HepG2 (cell line): ENCODE measurements at regions not wholly inside any gene's neighbourhood (a gene's known extent, or its start where the extent isn't known, plus 50 kb on each side); places are given as distances from the start of the nearest gene placed in this dataset.

Source experiments
- ATAC-seq: fragments of 200-7000 bp; cut with Tn5 transposase; 3 replicates; pipeline ENCODE4 v1.9.1; 2020; ENCODE audit warnings: mild to moderate bottlenecking, moderate library complexity
- BruUV-seq: library from RNA; stranded (reverse); fragments of 400-500 nt; replicated peaks from 2 replicates; lab custom pipeline; 2021; lab: Mats Ljungman, UMichigan
- CTCF ChIA-PET: fragments of 300-600 bp; formaldehyde crosslinking; extraction: SDS; loops from one replicate; lab custom pipeline; 2021; ENCODE audit warnings: low total read pairs, inconsistent platforms, low intra/inter-chr PET ratio; lab: Yijun Ruan, JAX
- POLR2A ChIA-PET: fragments of 350-600 bp; sonication (Branson Sonifier 250); formaldehyde crosslinking; loops from one replicate; lab custom pipeline; 2020; ENCODE audit warnings: antibody characterized with exemption, inconsistent platforms; lab: Yijun Ruan, JAX
- DNase-seq: peaks from one replicate; pipeline ENCODE4 v3.0.0-alpha.2; 2015; ENCODE audit warnings: low spot score
- FAIRE-seq: peaks from 3 replicates; lab custom pipeline; 2011; peaks lifted over from hg19 to GRCh38; lab: Jason Lieb, UNC
- H2AFZ ChIP-seq: one replicate; pipeline ENCODE4 v1.6.1; 2011; ENCODE audit warnings: low read length, inconsistent platforms
- H3K27ac ChIP-seq: fragments of 300-600 bp; 3 replicates; pipeline ENCODE4 v1.8.0; 2011; ENCODE audit warnings: mixed run types, mild to moderate bottlenecking, mixed read lengths, low read length, inconsistent platforms; ENCODE audit not compliant: insufficient read depth; ENCODE audit errors: extremely low read length
- H3K27me3 ChIP-seq, 2 experiments: fragments of 200-600 bp in 1 of 2; 2 replicates in 1 of 2; 3 replicates in 1 of 2; pipeline versions ENCODE4 v1.6.0 to v1.8.0; 2011; ENCODE audit warnings: low read length in 2 of 2, mild to moderate bottlenecking in 2 of 2, moderate library complexity in 2 of 2, inconsistent platforms in 1 of 2; ENCODE audit not compliant: insufficient read depth in 2 of 2, control insufficient read depth in 1 of 2
- H3K36me3 ChIP-seq, 2 experiments: fragments of 200-600 bp in 1 of 2; replicated peaks in 1 of 2; 2 replicates in 1 of 2; 3 replicates in 1 of 2; pipeline versions ENCODE4 v1.5.1 to v1.8.0; 2011; ENCODE audit warnings: low read length in 2 of 2, inconsistent platforms in 1 of 2; ENCODE audit not compliant: insufficient read depth in 2 of 2, control insufficient read depth in 1 of 2
- H3K4me1 ChIP-seq: 2 replicates; pipeline ENCODE4 v1.5.1; 2012; ENCODE audit warnings: low read length, inconsistent platforms; ENCODE audit not compliant: insufficient read depth
- H3K4me2 ChIP-seq: 2 replicates; pipeline ENCODE4 v1.6.0; 2011; ENCODE audit warnings: low read depth, low read length, inconsistent platforms
- H3K4me3 ChIP-seq, 3 experiments: fragments of 200-600 bp in 1 of 3; sonication (generic), shearing (Covaris generic) in 1 of 3; replicated peaks in 1 of 3; 2 replicates each; pipeline ENCODE4 v1.5.1; 2011 to 2016; ENCODE audit warnings: low read length in 3 of 3, inconsistent platforms in 2 of 3, low read depth in 2 of 3, mild to moderate bottlenecking in 2 of 3, control low read depth in 1 of 3, mixed read lengths in 1 of 3; ENCODE audit not compliant: insufficient read depth in 1 of 3
- H3K79me2 ChIP-seq: one replicate; pipeline ENCODE4 v1.6.1; 2011; ENCODE audit warnings: low read length, inconsistent platforms; ENCODE audit not compliant: insufficient read depth
- H3K9ac ChIP-seq: 2 replicates; pipeline ENCODE4 v1.6.0; 2011; ENCODE audit warnings: mild to moderate bottlenecking, low read depth, low read length, inconsistent platforms; ENCODE audit not compliant: insufficient read depth
- H3K9me3 ChIP-seq: 2 replicates; pipeline ENCODE4 v1.5.1; 2012; ENCODE audit warnings: mild to moderate bottlenecking, low read length
- H4K20me1 ChIP-seq: 2 replicates; pipeline ENCODE4 v1.6.0; 2011; ENCODE audit warnings: inconsistent platforms, mild to moderate bottlenecking, low read length, moderate library complexity; ENCODE audit not compliant: insufficient read depth
- ARID3A ChIP-seq: IDR thresholded peaks from 2 replicates; pipeline ENCODE4 v1.6.1; 2012; ENCODE audit warnings: low read depth, low read length, improper control_type of control experiment
- ARNT2 ChIP-seq: sonication (generic); formaldehyde crosslinking; IDR thresholded peaks from 2 replicates; pipeline ENCODE4 v1.8.0; 2022; ENCODE audit warnings: mild to moderate bottlenecking, low read depth, missing genetic modification reagents, moderate library complexity
- FOXO1 ChIP-seq: sonication (generic); formaldehyde crosslinking; IDR thresholded peaks from 2 replicates; pipeline ENCODE4 v1.4.0; 2020; ENCODE audit warnings: missing genetic modification reagents
- NCOR1 ChIP-seq: fragments of 200-600 bp; sonication (generic); IDR thresholded peaks from 2 replicates; pipeline ENCODE4 v1.7.0; 2017; ENCODE audit warnings: antibody characterized with exemption, low read length, borderline replicate concordance
- NFKB2 ChIP-seq: sonication (generic); formaldehyde crosslinking; IDR thresholded peaks from 2 replicates; pipeline ENCODE4 v1.4.0; 2020; ENCODE audit warnings: missing genetic modification reagents, borderline replicate concordance
- SKI ChIP-seq: fragments of 450-650 bp; IDR thresholded peaks from one replicate; pipeline ENCODE4 v1.6.1; 2018; ENCODE audit warnings: mild to moderate bottlenecking; ENCODE audit not compliant: partially characterized antibody
- ZEB1 ChIP-seq: IDR thresholded peaks from 2 replicates; pipeline ENCODE4 v1.6.1; 2012; ENCODE audit warnings: mild to moderate bottlenecking, low read depth, inconsistent platforms; ENCODE audit not compliant: insufficient replicate concordance
- ZFP36L2 ChIP-seq: sonication (generic); formaldehyde crosslinking; IDR thresholded peaks from 2 replicates; pipeline ENCODE4 v1.4.0; 2020; ENCODE audit warnings: missing genetic modification reagents
- ZKSCAN8 ChIP-seq: IDR thresholded peaks from 2 replicates; pipeline ENCODE4 v1.6.1; 2016; ENCODE audit warnings: borderline replicate concordance, missing genetic modification reagents, missing compliant biosample characterization
- ZNF24 ChIP-seq: fragments of 450-650 bp; IDR thresholded peaks from 2 replicates; pipeline ENCODE4 v1.6.1; 2017; ENCODE audit warnings: antibody characterized with exemption, mild to moderate bottlenecking
- ZNF350 ChIP-seq: sonication (generic); formaldehyde crosslinking; IDR thresholded peaks from 2 replicates; pipeline ENCODE4 v1.4.0; 2020; ENCODE audit warnings: mild to moderate bottlenecking, low read depth, missing genetic modification reagents, borderline replicate concordance
- ZNF367 ChIP-seq: sonication (generic); formaldehyde crosslinking; IDR thresholded peaks from 2 replicates; pipeline ENCODE4 v1.4.0; 2020; ENCODE audit warnings: missing genetic modification reagents, borderline replicate concordance
- ZNF563 ChIP-seq: sonication (generic); formaldehyde crosslinking; IDR thresholded peaks from 2 replicates; pipeline ENCODE4 v1.8.0; 2022; ENCODE audit warnings: mild to moderate bottlenecking, moderate library complexity, missing genetic modification reagents
- ZNF609 ChIP-seq: sonication (generic); formaldehyde crosslinking; IDR thresholded peaks from 2 replicates; pipeline ENCODE4 v1.4.0; 2020; ENCODE audit warnings: mild to moderate bottlenecking, missing genetic modification reagents, borderline replicate concordance
- ZSCAN21 ChIP-seq: sonication (generic); formaldehyde crosslinking; IDR thresholded peaks from 2 replicates; pipeline ENCODE4 v1.8.0; 2022; ENCODE audit warnings: mild to moderate bottlenecking, missing genetic modification reagents, moderate library complexity, borderline replicate concordance
- whole genome bisulfite sequencing: methylation state at CpG from one replicate; pipeline ENCODE4 v1.1.6; 2017; ENCODE audit warnings: low lambda C conversion rate; 5-methylcytosine and 5-hydroxymethylcytosine counted together
- in situ Hi-C: cut with HindIII; loops from 2 replicates; pipeline ENCODE4 v1.10.0; 2017; ENCODE audit warnings: low pct_unique_long_range_greater_than_20kb; ENCODE audit not compliant: extremely low pct_ligation_motif_present
- intact Hi-C: fragments of 100-400 bp; cut with micrococcal nuclease; formaldehyde crosslinking; loops from one replicate; pipeline ENCODE4 v1.10.0; 2022; ENCODE audit not compliant: unreplicated experiment
- TF ChIP-seq, protein P1 (sequence below): sonication (generic); formaldehyde crosslinking; IDR thresholded peaks from 2 replicates; pipeline ENCODE4 v1.4.0; 2020; ENCODE audit warnings: missing genetic modification reagents

DNA sequence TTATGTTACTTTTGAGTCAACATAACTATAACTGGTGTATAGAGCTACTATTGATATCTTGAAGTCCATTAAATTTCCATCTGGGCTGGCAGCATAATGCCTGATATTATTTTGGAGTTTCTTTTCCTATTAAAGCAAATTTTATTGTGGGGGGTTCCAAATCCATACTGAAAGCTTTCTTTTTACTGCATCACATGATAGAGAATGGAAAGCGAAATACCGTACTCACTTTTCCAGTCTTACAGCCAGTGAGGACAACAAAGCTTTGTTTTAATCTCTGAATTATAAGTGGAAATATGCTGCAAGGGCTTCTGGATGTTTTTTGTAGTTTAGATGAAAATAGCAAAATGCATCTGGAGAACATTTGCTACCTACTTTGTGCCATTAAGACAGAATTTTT, 477.5 kb upstream of the SEMA3D start:
- no peaks in the 10 kb centered on the region for H3K27me3 ChIP-seq
- H3K4me3 ChIP-seq, result no peak overlapping the region
- H4K20me1 ChIP-seq, result no peaks in the 10 kb centered on the region
- no peak for DNase-seq
- H3K4me1 ChIP-seq, result no peaks in the 10 kb centered on the region
- no TSS peak for BruUV-seq
- in situ Hi-C loops, result no loop called here
- POLR2A ChIA-PET, result no interaction called here
- no peak for ATAC-seq
- no peak for FAIRE-seq
- H2AFZ ChIP-seq, result no peak overlapping the region
- H3K4me2 ChIP-seq, result no peak overlapping the region
- intact Hi-C loops, result no loop called here
- H3K27ac ChIP-seq, result no peak overlapping the region
- H3K9ac ChIP-seq, result no peak overlapping the region
- WGBS, result 69% methylated on average over 2 of the region's 2 CpGs
- CTCF ChIA-PET, result no interaction called here
- no peaks in the 10 kb centered on the region for H3K79me2 ChIP-seq
- no peaks in the 10 kb centered on the region for H3K9me3 ChIP-seq
- H3K36me3 ChIP-seq, result no peaks in the 10 kb centered on the region
- TF ChIP-seq ZNF350 (CRISPR knock-in tag) (no peak), ZNF367 (CRISPR knock-in tag) (no peak), ZSCAN21 (CRISPR knock-in tag) (no peak), SKI (no peak), ZEB1 (no peak), ZNF24 (no peak), NCOR1 (no peak), ARNT2 (CRISPR knock-in tag) (no peak), ZFP36L2 (CRISPR knock-in tag) (no peak), NFKB2 (no peak), ZKSCAN8 (CRISPR knock-in tag) (no peak), FOXO1 (CRISPR knock-in tag) (no peak), ZNF563 (CRISPR knock-in tag) (no peak), ARID3A (no peak), ZNF609 (CRISPR knock-in tag) (no peak)
- TF ChIP-seq, protein P1, sequence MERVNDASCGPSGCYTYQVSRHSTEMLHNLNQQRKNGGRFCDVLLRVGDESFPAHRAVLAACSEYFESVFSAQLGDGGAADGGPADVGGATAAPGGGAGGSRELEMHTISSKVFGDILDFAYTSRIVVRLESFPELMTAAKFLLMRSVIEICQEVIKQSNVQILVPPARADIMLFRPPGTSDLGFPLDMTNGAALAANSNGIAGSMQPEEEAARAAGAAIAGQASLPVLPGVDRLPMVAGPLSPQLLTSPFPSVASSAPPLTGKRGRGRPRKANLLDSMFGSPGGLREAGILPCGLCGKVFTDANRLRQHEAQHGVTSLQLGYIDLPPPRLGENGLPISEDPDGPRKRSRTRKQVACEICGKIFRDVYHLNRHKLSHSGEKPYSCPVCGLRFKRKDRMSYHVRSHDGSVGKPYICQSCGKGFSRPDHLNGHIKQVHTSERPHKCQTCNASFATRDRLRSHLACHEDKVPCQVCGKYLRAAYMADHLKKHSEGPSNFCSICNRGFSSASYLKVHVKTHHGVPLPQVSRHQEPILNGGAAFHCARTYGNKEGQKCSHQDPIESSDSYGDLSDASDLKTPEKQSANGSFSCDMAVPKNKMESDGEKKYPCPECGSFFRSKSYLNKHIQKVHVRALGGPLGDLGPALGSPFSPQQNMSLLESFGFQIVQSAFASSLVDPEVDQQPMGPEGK, result no peak
